ENCODE measurements at regions not wholly inside any gene's neighbourhood (a gene's known extent, or its start where the extent isn't known, plus 50 kb on each side); places are given as distances from the start of the nearest gene placed in this dataset.

DNA sequence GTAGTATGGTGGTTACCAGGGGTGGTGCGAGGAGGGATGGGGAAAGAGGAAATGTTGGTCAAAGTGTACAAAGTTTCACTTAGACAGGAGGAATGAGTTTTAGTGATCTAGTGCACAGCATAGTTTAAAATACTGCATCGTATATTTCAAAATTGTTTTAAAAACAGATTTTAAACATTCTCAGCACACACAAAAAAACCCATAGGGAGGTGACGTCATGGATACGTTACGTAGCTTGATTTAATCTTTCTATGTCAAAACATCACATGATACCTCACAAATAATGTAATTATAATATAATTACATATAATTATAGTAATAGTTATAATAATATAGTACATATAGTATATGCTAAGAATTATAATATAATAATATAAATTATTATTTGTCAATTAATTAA, 614.2 kb downstream of the TMEM114 start:
- TF ChIP-seq, protein P1, sequence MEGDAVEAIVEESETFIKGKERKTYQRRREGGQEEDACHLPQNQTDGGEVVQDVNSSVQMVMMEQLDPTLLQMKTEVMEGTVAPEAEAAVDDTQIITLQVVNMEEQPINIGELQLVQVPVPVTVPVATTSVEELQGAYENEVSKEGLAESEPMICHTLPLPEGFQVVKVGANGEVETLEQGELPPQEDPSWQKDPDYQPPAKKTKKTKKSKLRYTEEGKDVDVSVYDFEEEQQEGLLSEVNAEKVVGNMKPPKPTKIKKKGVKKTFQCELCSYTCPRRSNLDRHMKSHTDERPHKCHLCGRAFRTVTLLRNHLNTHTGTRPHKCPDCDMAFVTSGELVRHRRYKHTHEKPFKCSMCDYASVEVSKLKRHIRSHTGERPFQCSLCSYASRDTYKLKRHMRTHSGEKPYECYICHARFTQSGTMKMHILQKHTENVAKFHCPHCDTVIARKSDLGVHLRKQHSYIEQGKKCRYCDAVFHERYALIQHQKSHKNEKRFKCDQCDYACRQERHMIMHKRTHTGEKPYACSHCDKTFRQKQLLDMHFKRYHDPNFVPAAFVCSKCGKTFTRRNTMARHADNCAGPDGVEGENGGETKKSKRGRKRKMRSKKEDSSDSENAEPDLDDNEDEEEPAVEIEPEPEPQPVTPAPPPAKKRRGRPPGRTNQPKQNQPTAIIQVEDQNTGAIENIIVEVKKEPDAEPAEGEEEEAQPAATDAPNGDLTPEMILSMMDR (IDR thresholded peaks at IDR 0.05): no peak
- no peak for TF ChIP-seq EZH2 (IDR thresholded peaks at IDR 0.05; ENCODE audit: borderline replicate concordance, insufficient read depth, low read depth, low read length, poor library complexity, severe bottlenecking)
